ENCODE measurements at regions not wholly inside any gene's neighbourhood (a gene's known extent, or its start where the extent isn't known, plus 50 kb on each side); places are given as distances from the start of the nearest gene placed in this dataset.

GRCh38 chr6:62971976-62972658 lies 239.2 kb upstream of the FKBP1C start:
- no peak for TF ChIP-seq CTCF (IDR thresholded peaks at IDR 0.05)
- no peak for DNase-seq
- Mint-ChIP-seq H3K27ac (no peak overlapping the region), H3K36me3 (ENCODE audit: low read depth) (no peaks in the 10 kb centered on the region), H3K4me3 (no peak overlapping the region), H3K27me3 (ENCODE audit: insufficient read depth) (no peaks in the 10 kb centered on the region), H3K4me1 (ENCODE audit: low read depth) (no peaks in the 10 kb centered on the region), H3K9me3 (peaks cover 12% of the 10 kb centered on the region)

GRCh38 chr6:62974452-62974851 lies 236.8 kb upstream of the FKBP1C start:
- no peak for DNase-seq
- Mint-ChIP-seq H3K27me3 (ENCODE audit: insufficient read depth) (no peaks in the 10 kb centered on the region), H3K4me3 (no peak overlapping the region), H3K4me1 (ENCODE audit: low read depth) (no peaks in the 10 kb centered on the region), H3K27ac (no peak overlapping the region), H3K9me3 (peaks cover 17% of the 10 kb centered on the region), H3K36me3 (ENCODE audit: low read depth) (no peaks in the 10 kb centered on the region)
- no peak for TF ChIP-seq CTCF (IDR thresholded peaks at IDR 0.05)

GRCh38 chr6:62976566-62976965 lies 234.7 kb upstream of the FKBP1C start:
- no peaks in the 10 kb centered on the region for H3K36me3 Mint-ChIP-seq (ENCODE audit: low read depth)
- H3K9me3 Mint-ChIP-seq = peaks cover 28% of the 10 kb centered on the region
- H3K27ac Mint-ChIP-seq = no peak overlapping the region
- H3K27me3 Mint-ChIP-seq (ENCODE audit: insufficient read depth) = no peaks in the 10 kb centered on the region
- H3K4me1 Mint-ChIP-seq (ENCODE audit: low read depth) = no peaks in the 10 kb centered on the region
- DNase-seq = no peak
- no peak for TF ChIP-seq CTCF (IDR thresholded peaks at IDR 0.05)
- H3K4me3 Mint-ChIP-seq = no peak overlapping the region

- no peak for DNase-seq
- H3K4me1 Mint-ChIP-seq (ENCODE audit: low read depth) = no peaks in the 10 kb centered on the region
- TF ChIP-seq CTCF (IDR thresholded peaks at IDR 0.05) = no peak
- no peaks in the 10 kb centered on the region for H3K36me3 Mint-ChIP-seq (ENCODE audit: low read depth)
- H3K27ac Mint-ChIP-seq = no peak overlapping the region
- no peaks in the 10 kb centered on the region for H3K27me3 Mint-ChIP-seq (ENCODE audit: insufficient read depth)
- peaks cover 30% of the 10 kb centered on the region for H3K9me3 Mint-ChIP-seq
- H3K4me3 Mint-ChIP-seq = no peak overlapping the region
These were observed 232.3 kb upstream of the FKBP1C start for GRCh38 chr6:62978920-62979319.

- no peak for DNase-seq
- Mint-ChIP-seq H3K27ac (no peak overlapping the region), H3K27me3 (ENCODE audit: insufficient read depth) (no peaks in the 10 kb centered on the region), H3K4me3 (no peak overlapping the region), H3K36me3 (ENCODE audit: low read depth) (no peaks in the 10 kb centered on the region), H3K4me1 (ENCODE audit: low read depth) (no peaks in the 10 kb centered on the region), H3K9me3 (peaks cover 32% of the 10 kb centered on the region)
- no peak for TF ChIP-seq CTCF (IDR thresholded peaks at IDR 0.05)
These were observed 231.2 kb upstream of the FKBP1C start for GRCh38 chr6:62980093-62980492.

- Mint-ChIP-seq H3K36me3 (ENCODE audit: low read depth) (no peaks in the 10 kb centered on the region), H3K4me1 (ENCODE audit: low read depth) (no peaks in the 10 kb centered on the region), H3K9me3 (peaks cover 36% of the 10 kb centered on the region), H3K27ac (no peak overlapping the region), H3K4me3 (no peak overlapping the region), H3K27me3 (ENCODE audit: insufficient read depth) (no peaks in the 10 kb centered on the region)
- no peak for DNase-seq
- no peak for TF ChIP-seq CTCF (IDR thresholded peaks at IDR 0.05)
These were observed 230.5 kb upstream of the FKBP1C start for GRCh38 chr6:62980724-62981123.

All from HFFc6 (cell line).